ENCODE measurements at regions not wholly inside any gene's neighbourhood (a gene's known extent, or its start where the extent isn't known, plus 50 kb on each side); places are given as distances from the start of the nearest gene placed in this dataset.
"Not testable (repeated sequence)": the region's sequence is repeated elsewhere in the genome, so short reads cannot be mapped to it uniquely, and the experiment has no call there.

DNA sequence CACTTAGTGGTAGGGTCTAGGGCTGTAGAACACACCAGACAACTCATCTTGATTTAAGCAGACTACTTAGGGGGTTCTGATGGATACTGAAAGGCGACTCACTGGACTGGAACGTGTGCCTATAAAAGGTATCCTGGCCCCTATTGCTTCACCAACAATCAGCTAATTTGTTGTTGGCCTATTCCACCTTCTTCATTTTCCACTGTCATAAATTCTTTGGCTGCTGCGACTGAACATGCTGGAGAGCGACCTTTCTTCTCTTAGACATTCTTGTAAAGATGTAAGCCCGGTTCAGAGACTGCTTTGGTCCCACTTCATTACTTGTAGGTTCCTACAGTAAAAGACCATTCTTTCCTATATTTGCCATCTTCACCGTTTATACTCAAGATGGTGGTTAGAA, 609.9 kb upstream of the CITED2 start:
- no peak for DNase-seq (ENCODE audit: extremely low spot score)
- TF ChIP-seq, protein P1, sequence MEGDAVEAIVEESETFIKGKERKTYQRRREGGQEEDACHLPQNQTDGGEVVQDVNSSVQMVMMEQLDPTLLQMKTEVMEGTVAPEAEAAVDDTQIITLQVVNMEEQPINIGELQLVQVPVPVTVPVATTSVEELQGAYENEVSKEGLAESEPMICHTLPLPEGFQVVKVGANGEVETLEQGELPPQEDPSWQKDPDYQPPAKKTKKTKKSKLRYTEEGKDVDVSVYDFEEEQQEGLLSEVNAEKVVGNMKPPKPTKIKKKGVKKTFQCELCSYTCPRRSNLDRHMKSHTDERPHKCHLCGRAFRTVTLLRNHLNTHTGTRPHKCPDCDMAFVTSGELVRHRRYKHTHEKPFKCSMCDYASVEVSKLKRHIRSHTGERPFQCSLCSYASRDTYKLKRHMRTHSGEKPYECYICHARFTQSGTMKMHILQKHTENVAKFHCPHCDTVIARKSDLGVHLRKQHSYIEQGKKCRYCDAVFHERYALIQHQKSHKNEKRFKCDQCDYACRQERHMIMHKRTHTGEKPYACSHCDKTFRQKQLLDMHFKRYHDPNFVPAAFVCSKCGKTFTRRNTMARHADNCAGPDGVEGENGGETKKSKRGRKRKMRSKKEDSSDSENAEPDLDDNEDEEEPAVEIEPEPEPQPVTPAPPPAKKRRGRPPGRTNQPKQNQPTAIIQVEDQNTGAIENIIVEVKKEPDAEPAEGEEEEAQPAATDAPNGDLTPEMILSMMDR (IDR thresholded peaks at IDR 0.05; ENCODE audit: control extremely low read depth, extremely low read depth, low read depth, missing control alignments) = no peak
- CTCF ChIA-PET = no interaction called here
- POLR2A ChIA-PET = no interaction called here

DNA sequence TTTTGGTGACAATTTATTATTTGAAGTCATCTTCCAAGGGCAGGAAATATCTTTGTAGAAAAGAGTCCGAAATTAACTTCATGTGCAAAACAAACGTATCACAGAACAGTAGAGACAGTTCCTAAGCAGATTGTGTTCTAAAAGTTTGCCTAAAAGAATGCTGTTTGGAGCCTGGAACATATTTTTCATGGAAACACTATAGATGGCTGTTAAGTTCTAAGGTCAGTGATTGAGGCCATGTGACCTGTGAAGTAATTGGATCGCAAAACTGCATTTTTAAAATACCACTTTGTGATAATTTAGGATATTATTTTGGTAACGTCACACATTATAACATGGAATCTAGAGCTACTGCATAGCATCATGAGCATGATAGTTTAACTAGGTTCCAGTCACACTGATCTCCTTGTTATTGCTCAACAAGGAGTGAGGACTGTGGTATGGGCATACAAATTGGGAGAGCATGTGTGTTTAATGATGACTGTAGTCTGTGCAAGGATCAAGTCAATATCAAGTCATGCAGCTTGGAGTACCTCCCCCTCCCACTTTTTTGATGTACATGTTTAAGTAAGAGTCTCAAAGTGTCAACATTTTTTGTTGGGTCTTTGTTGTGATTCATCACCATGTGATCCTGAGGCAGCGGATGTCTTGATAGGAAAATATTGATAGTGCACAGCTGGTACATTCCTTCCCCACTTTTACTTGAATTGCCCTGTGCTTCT, 609.3 kb upstream of the CITED2 start:
- DNase-seq (ENCODE audit: extremely low spot score) = no peak
- ChIA-PET POLR2A (no interaction called here), CTCF (no interaction called here)
- TF ChIP-seq, protein P1 (IDR thresholded peaks at IDR 0.05; ENCODE audit: control extremely low read depth, extremely low read depth, low read depth, missing control alignments) = no peak

DNA sequence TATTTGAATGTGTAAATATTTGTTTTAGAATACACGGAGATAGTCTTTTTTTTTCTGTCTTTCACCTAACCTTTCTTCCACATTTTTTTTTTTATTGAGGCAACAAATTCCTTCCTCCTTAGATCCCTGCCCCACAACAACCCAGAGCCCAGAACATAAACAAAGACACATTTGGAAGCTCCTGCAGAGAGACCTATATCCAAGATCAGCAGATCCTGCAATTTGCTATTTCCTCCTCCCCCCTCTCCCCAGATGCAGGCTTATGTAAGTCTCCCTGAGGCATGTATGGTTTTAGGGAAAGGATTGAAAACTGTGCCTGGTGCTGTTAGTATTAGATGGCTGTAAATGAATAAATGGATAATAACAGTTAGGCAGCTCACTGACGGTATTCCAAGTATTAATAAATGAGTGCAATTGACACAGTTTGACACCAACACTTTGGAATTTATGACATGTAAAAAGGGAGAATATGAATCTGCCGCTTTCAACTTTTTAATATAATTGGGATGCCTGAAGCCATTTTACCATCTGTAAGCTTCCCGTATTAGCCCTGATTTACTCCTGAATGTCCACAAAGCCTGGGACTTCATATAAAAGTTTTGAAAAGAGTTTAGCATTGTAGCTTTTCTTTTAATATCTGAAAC, 608.3 kb upstream of the CITED2 start:
- ChIA-PET POLR2A (no interaction called here), CTCF (no interaction called here)
- TF ChIP-seq, protein P1 (IDR thresholded peaks at IDR 0.05; ENCODE audit: control extremely low read depth, extremely low read depth, low read depth, missing control alignments) = no peak
- no peak for DNase-seq (ENCODE audit: extremely low spot score)

DNA sequence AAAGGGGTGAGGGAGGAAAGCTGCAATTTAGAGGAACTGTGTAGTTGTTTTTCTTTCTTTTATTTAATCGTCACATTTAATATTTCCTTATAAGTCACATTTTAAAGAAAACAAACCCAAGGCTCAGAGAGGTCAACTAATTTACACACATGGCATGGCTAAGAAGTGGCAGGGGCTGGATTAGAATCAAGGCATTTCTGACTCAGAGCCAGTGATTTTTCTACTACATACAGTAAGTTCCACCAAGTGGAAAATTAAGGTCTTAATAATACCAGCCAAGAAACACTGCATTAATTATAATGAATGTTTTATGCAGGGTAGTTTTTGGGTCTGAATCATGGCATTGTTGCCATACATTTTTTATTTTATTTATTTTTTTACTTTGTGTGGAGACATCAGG, 607.7 kb upstream of the CITED2 start:
- ChIA-PET CTCF (no interaction called here), POLR2A (no interaction called here)
- TF ChIP-seq, protein P1 (IDR thresholded peaks at IDR 0.05; ENCODE audit: control extremely low read depth, extremely low read depth, low read depth, missing control alignments) = no peak
- no peak for DNase-seq (ENCODE audit: extremely low spot score)

DNA sequence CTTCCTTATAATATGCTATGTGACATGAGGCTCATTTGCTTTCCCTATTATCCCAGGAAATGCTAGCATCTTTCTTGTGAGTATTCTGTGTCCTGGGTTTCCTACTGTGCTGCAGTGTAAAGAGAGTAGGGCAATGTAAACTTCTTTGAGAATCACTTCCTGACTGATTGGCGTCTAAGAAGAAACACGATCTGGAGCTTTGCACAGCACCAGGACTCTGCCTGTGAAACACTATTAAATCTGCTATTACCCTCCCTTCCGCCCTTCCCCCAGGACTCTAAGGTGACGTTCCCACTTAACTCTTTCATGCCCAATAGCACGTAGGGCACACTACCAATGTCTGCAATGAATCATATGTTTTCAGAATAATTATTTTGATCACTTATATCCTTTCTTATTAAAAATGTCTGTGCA, 607.3 kb upstream of the CITED2 start:
- CTCF ChIA-PET = interaction anchor here (1.0 kb wide), 1 partner anchor 34 kb away, joined by 3 read pairs; no protein-coding TSS in a partner anchor
- POLR2A ChIA-PET = no interaction called here
- no peak for DNase-seq (ENCODE audit: extremely low spot score)
- TF ChIP-seq, protein P1 (IDR thresholded peaks at IDR 0.05; ENCODE audit: control extremely low read depth, extremely low read depth, low read depth, missing control alignments) = no peak

DNA sequence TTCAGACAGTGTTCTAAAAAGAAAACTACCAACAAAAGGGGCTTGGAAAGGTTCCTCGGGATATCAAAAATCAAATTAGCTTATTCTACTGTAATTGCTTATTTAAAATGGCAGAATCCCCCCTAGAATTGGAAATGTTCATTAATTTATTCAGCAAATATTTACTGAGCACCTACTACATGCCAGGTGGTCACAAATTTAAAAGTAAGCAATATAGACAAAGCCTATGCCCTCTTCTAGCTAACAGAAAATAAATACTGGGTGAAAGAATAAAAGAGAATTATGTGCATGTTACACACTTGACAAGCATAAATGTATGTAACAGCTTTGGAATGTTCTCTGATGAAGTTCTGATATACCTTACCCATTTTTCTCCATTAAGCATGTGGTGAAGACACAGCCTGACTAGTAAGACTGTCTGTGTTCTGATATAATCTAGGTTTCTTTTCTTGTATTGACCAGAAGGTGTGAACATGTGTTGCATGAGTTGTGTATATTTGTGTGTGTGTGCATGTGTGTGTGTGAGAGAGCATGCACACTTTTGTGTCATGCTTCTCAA, 606.7 kb upstream of the CITED2 start:
- ChIA-PET CTCF (interaction anchor here (1.0 kb wide), 1 partner anchor 33 kb away, joined by 3 read pairs; no protein-coding TSS in a partner anchor), POLR2A (no interaction called here)
- TF ChIP-seq, protein P1 (IDR thresholded peaks at IDR 0.05; ENCODE audit: control extremely low read depth, extremely low read depth, low read depth, missing control alignments) = no peak
- DNase-seq (ENCODE audit: extremely low spot score) = no peak

DNA sequence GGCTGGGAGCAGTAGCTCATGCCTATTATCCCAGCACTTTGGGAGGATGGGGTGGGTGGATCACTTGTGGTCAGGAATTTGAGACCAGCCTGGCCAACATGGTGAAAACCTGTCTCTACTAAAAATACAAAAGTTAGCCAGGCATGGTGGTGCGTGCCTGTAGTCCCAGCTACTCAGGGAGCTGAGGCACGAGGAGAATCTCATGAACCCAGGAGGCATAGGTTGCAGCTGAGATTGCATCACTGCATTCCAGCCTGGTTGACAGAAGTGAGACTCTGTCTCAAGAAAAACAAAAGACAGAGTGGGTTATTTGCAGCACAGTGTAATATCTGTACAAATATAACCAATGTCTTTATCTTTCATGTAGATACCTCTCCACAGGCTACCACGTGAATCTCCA, 606.2 kb upstream of the CITED2 start:
- CTCF ChIA-PET = interaction anchor here (1.0 to 1.4 kb wide), 2 partner anchors 11 to 33 kb away, joined by 3 to 4 read pairs; no protein-coding TSS in a partner anchor
- POLR2A ChIA-PET; DNase-seq (ENCODE audit: extremely low spot score): not testable (repeated sequence)
